HG02973 (cell line): ENCODE measurements at regions not wholly inside any gene's neighbourhood (a gene's known extent, or its start where the extent isn't known, plus 50 kb on each side); places are given as distances from the start of the nearest gene placed in this dataset.

Experiments used
- ATAC-seq: cut with Tn5 transposase; IDR thresholded peaks from one replicate; pipeline ENCODE4 v1.9.1; 2021; ENCODE audit warnings: moderate library complexity; ENCODE audit not compliant: unreplicated experiment

DNA sequence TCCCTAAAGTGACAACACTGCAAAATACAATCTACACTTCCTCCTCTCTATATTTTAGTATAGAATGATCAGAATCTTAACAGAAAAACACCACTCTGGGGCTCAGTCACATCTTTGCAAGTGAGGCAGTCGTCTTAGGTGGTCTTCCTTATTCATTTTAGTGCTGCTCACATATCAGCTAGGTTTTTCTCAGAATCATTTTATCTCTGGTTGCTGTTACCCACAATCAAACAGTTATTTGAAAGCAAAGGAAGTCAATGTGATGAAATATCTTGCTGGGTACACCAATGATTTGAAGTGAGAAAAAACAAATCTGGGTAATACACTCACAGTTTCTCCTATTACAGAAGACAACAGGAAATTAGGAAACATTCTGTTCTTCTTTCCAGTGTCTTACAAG lies 275.2 kb downstream of the DSEL start:
- ATAC-seq = no peak

DNA sequence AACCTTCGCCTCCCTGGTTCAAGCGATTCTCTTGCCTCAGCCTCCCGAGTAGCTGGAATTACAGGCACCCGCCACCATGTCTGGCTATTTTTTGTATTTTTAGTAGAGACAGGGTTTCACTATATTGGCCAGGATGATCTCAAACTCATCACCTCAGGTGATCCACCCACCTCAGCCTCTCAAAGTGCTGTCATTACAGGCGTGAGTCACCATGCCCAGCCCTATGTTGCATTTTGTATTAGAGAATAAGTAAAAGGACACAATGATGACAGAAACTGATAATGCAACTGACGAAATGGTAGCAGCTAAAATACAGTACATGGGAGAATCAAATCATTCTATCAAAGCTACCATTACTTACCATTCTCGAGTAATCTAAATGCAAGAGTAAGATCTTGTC lies 276.7 kb downstream of the DSEL start:
- ATAC-seq = no peak

DNA sequence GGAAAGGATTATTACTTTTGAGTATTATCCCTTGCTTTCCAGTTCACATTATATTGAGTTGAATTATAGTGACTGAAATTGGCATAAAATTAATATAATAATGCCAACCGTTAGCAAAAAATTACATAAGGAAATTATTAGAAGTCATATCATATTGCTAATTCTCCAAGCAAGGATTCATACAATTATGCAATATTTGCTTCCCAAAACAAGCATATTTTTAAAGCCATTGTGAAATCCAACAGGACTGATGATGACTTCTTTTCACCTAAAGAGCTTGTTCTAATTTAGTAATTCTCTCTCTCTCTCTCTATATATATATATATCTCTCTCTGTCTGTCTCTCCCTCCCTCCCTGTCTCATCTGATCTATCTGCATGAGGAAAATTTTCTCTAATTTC lies 283.5 kb downstream of the DSEL start:
- ATAC-seq = no peak

DNA sequence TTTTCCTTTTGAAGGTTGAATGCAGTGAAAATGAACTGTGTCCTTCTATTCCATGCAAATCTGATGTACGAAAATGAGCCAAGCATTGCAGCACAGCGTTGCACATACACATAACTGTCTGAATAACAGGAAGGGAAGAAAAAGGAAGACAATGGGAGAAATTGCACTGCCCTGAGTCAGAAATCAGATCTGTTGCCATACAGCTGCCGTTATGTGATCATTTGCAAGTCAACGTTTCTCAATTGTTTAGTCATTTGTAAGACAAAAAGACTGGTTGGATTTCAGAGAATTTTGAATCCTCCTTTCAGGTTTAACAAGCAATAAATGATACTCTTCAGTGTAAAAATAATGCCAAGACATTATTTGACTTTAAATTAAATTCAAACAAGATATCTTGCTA lies 284.1 kb downstream of the DSEL start:
- no peak for ATAC-seq

DNA sequence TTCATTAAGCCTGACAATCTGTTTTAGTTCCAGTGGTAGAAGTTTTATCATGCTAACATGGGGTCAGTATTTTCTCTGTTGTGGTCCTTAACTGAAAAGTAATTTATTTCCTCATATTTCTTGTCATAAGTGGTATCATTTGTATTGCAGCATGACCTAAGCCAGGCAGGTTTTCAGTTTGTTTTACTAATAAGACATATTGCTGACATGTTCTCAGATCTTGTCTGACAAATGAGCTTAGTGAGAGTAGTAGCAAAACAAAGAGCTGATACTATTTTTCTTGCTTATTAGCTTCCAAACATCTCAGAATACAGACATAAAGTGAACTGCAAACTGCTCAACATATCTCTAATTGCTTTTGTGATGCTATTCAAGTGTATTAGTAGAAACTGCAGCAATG lies 293.6 kb downstream of the DSEL start:
- ATAC-seq = no peak

DNA sequence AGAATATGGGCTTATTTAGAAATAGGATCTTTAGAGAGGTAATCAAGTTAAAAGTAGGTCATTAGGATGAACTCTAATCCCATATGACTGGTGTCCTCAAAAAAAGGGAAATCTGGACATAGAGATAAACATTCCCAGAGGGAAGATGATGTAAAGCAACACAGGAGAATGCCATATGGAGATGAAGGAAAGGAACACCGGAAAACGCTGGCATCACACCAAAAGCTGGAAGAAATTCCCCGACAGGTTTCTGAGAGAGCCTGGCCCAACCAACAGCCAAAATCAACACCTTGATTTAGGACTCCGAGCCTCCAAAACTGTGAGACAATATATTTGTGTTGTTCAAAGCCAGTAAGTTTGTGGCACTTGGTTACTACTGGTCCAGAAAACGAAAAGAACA lies 296.7 kb downstream of the DSEL start:
- ATAC-seq = no peak

DNA sequence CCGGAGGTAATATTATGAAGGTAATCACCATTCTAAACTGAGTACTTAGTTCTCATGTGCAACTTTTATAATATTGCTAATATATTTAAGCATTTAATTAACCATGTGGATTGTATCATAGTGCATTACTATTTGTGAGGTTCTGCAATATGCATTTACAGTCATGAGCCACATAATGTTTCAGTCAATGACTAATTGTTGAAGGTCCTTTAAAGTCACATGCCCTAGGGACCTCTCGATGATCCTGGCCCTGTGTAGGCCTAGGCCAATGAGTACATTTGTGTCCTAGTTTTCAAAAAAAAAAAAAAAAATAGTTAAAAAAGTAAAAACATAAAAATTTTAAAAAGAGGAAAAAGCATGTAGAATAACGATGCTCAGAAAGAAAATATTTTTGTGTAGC lies 298.0 kb downstream of the DSEL start:
- no peak for ATAC-seq

DNA sequence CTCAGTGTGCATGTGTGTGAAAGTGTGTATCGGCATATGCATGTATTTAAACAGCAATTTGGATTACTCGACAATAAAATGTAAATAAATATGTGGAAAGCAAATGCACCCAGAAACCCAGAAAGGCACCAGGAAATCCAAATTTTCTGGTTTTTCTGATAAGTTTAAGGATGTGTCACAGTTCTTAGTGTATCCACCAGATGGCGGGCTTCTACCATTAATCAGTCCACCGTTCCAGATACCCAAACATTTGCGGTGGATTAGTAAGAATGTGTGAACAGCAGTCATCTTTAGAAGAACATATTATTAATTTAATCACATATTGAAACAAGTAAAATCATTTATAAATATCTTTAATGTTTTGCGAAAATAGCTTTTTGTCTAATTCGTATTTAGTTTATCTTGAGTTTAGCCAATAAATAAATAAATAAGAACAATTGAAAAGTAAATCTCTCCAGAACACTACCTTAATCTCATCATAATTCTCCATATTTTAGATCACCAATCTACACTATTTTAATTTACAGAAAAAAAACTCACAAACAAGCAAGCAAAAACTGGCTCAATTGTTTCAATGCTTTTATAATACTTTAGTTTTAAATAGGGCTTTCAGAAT lies 298.9 kb downstream of the DSEL start:
- peak; percentile 92 for ATAC-seq

DNA sequence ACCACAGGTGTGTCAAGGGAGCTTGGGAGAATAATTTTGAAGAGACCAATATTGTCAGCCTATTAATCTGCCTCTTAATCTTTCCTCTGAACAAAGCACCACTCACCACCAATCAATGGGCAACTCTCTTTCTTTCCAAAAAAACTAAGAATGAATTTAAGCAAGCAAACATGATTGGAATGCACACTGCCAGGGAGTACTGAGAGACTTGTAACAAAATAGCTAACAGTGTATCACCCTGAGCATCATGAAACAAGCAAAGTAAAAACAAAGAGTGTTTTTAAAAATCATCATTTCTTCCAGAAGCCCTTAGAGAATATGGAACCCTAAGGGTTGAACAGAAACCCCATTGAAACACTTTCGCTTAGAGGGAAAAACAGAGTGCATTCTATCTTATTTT lies 299.7 kb downstream of the DSEL start:
- ATAC-seq = no peak

DNA sequence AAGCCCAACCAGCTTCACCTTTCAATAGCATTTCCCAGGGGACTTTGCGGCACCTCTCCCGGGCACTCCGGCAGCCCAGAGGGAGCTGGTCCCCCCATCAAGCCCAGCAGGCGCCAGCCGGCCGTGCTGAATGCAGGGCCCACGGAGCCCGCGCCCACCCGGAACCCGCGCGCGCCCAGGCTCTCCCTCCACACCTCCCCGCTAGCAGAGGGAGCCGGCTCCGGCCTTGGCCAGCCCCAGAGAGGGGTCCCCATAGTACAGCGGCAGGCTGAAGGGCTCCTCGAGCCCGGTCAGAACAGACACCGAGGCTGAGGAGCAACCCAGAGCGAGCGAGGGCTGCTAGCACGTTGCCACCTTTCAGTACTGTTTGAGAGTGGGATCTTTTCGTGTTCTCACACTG lies 300.8 kb downstream of the DSEL start:
- no peak for ATAC-seq

DNA sequence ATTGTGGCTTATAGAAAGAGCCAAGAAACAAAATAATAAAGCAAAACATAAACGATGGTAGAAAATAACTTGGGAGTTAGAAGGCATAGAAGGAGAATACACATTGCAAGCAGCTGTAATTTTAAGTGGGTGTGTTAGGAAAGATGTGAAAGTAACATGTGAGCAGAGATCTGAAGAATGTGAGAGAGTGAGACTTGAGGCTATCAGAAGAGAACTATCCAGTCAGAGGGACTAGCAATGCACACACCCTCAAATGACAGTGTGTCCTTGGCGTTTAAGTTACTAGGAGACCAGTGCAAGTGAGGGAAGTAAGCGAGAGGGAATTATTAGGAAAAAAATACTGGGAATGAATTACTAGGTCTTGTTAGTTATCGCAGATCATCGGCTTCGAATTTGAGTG lies 304.9 kb downstream of the DSEL start:
- ATAC-seq = no peak

DNA sequence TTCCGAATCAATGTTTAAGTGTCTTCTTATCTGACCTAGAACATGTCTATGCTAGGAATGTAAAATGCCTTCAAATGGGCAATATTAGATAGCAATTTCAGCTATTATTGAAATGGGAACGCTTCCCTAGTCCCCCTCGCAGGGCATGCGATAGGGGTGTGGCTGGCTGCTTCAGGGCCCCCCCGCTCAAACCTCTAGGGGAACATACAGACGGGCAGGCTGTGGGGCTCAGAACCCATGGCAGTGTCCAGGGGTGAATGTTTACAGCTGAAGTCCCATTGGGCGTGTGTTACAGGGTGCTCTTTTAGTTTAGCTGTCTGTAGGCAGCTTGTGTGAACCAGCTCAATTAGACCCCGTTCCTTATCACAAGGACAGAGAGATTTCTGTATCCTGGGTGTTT lies 315.9 kb downstream of the DSEL start:
- ATAC-seq = no peak

DNA sequence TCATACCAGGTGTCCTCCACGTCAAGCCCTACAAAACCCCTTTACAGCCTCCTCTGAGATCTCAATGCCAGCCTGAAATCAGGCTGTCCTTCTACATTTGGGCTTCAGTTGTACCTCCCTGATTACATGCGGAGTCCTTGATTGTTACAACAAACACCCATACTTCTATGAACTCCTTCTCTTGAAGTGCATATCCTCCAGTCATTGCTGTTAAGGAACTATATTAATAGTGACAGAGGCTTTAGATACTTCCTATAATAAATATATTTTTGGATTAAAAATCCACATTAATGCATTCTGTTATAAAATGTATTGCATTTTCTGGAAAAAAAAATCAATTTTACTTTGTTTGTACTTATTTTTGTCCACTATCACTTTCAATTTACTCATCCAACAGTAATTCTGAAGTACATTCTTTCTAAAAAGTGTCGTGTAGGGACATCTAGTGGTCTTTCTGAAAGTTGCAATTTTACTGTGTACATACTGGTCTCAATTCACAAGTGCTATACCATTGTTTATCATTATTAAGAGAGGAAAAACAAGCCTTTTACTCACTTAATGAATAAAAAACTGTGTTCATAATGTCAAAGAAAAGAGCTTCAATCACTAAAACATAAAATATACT lies 316.4 kb downstream of the DSEL start:
- ATAC-seq = peak; percentile 97

DNA sequence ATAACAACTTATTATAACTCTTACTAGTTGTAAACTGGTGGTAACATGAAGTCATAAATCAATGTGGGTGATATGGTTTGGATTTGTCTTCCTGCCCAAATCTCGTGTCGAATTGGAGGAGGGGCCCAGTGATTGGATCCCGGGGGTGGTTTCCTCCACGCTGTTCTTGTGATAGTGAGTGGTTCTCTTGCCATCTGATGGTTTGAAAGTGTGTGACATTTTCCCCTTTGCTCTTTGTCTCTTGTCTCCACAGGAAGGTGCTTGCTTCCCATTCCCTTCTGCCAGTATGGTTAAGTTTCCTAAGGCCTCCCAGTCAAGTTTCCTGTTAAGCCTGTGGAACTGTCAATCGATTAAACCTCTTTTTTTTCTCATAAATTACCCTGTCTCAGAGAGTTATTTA lies 321.6 kb downstream of the DSEL start:
- ATAC-seq = no peak

DNA sequence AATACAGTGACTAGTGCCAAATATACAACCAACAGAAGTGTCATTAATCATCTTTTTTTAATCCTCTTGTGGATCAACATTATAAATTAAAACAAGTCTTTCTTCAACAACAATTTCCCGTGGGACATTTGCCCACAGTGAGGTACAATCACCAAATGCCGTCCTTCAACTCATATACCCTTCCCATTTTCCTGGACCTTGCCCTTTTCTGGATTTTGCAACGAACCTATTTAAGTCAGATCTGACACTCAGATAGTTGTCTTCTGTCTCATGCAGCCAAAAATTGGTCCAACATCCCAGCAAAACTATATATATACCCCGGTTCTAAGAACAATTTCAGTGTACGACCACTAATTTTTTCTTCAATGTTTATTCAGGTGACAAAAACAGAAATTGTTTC lies 324.0 kb downstream of the DSEL start:
- ATAC-seq = no peak

DNA sequence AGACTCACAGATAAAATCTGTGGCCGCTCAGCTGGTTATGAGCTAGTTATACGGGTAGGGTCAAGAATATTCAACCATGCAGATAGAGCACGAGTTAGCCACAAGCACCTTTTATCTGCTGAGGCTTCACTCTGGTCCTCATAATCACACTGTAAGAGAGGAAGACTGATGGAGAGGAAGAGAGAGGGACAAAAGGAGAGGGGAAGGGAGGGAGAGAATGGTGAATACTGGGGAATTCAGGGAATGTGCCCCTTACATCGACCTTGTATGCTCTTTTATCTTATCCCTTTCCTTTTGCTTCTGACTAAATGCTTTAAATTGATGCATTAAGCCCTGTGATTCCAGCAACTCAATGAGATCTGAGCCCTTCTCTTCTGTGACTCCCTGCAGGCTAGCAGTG lies 333.1 kb downstream of the DSEL start:
- no peak for ATAC-seq

DNA sequence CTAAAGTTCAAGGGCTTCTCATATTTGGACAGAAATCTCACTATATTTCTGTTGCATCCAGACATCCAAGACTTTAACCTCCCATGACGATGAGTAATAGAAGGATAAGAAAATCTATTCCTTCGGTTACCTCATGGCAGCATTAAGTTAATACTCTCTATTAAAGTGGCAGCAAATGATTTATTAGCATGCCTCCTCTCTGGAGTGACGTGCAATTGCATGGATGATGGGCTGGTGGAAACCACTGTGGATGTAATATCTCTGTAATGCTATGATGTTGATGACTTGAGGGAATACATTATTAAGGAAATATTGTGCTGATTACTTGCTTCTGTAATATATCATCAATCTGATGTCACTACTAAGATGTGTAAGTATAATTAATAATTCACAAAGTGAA lies 336.8 kb downstream of the DSEL start:
- ATAC-seq = no peak

DNA sequence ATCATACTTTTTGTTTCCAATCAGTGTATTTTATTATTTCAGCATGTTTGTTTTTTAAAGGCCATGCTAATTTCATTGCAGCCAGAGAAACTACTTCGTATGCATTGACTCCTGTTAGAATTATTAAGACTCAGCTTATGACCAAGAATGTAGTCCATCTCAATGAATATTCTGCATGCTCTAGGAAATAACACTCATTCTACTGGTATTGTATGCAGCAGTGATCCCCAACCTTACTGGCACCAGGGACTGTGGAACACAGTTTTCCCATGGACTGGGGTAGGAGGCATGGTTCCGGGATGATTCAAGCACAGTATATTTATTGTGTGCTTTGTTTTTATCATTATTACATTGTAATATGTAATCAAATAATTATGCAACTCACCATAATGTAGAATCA lies 356.9 kb downstream of the DSEL start:
- ATAC-seq = no peak

DNA sequence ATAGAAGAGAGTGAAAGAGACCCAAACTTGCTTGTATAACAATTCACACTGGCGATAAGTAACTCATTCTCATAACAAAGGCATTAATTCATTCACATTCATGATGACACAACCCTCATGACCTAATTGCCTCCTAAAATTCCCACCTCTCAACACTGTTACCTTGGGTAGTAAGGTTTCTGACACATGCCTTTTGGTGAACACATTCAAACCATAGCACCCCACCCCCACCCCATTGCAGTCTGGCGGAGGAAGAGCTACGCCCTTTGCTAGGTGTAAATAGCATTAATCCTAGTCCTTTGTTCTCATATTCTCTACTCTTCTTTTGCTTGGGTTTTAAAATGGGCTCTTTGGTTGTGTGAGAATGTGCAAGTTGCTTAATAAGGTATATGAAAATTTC lies 361.5 kb downstream of the DSEL start:
- ATAC-seq = no peak

DNA sequence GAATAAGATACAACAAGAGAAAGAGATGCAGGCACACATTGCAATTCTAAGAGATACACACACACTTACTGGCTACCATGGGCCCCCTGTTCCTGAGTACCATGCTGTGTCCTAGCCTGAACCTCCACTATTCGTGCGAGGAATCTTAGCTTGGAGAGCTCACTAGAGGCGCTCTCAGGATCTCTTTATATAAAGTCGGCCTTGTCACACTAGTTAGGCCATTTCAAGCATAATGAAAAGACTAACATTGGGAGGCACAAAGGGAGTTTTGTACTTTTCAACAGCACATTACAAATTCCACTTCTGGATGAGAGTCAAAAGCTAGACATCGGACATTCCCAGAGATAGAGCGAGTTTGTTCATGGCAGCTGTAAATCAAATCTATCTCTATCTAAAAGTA lies 365.2 kb downstream of the DSEL start:
- no peak for ATAC-seq

DNA sequence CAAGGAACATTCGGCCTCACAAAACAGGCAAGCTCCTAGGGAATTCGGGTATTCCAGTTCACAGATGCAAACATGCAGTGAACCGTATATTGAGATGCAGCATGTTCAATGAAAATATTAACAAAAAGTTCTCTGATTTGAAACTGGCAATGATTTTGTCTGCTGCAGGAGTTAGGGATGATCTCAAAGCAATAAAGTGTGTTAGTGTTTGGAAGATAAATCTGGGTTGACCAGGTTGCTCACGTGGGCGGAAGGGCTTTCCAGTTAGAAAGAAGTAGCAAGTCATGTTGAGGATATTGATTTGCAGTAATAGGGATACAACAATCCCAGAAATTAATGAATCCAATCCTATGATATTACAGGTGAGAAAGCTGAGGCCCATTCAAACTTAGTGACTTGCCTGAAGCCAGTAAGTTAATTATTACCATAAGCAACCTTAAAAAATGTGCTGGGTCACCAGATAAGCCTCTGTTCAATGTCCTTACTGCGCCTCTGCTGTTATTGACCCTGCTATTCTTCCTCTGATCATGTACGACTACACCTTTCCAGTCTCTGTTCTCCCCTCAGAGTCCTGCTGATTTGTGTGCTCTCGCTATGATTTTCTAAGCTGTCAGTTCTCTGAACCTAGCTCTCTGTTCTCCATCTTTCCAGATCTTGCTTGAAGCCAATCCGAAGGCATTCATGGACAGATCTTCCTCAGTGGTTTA lies 370.8 kb downstream of the DSEL start:
- ATAC-seq = no peak

DNA sequence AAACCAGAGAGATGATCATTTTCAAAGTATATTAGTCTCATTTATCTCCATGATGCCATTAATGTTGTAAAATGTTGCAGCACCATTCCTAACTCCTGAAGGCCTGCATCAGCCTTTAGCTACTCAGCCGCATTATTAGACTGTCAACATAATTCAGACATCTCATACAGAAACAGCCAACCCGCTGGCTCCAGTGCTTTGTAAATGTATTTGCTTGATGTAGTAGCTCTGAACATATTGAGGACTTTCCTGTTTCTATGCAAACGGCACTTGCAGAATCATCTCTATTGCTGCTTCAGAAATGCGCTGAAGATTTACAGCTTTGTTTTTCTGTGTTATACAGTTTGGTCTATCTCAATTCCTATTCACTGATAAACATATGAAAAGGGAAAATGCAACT lies 372.2 kb downstream of the DSEL start:
- no peak for ATAC-seq

DNA sequence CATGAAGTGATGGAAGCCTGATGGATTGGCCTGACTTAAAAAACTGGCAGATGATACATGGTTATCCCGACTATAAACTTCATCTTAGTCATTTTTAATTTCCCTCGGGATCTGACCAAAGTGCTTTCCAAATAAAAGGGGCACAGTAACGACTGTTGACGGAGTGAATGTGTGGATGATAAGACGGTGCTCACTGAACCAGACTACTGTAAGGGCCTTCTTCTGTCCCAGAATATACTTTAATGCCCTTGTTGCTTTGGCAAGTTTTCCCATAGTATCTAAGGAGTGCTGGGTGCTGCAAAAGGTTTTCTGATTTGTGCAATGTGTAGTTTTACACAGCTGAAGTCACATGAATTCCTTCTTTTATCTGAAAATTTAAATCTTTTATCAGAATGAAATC lies 373.5 kb downstream of the DSEL start:
- no peak for ATAC-seq
